ENCODE measurements at regions not wholly inside any gene's neighbourhood (a gene's known extent, or its start where the extent isn't known, plus 50 kb on each side); places are given as distances from the start of the nearest gene placed in this dataset.

GRCh38 chr3:72147600-72147999 lies 362.7 kb upstream of the PROK2 start:
- no peak for TF ChIP-seq CTCF (conservative IDR thresholded peaks at IDR 0.05; ENCODE audit: low read depth, low read length)
- TF ChIP-seq EZH2 (IDR thresholded peaks at IDR 0.05; ENCODE audit: borderline replicate concordance, low read depth, low read length, poor library complexity, severe bottlenecking): no peak
